ENCODE measurements at regions not wholly inside any gene's neighbourhood (a gene's known extent, or its start where the extent isn't known, plus 50 kb on each side); places are given as distances from the start of the nearest gene placed in this dataset.

- no peak overlapping the region for H4K91ac ChIP-seq (ENCODE audit: low read depth, low read length, poor library complexity)
- H3K36me3 ChIP-seq (replicated peaks in 1 of 2; ENCODE audit: control insufficient read depth in 2 of 2, insufficient read depth in 2 of 2, low read length in 2 of 2): no peaks in the 10 kb centered on the region
- no peaks in the 10 kb centered on the region for H3K79me1 ChIP-seq (ENCODE audit: low read depth, low read length)
- H3K18ac ChIP-seq (ENCODE audit: low read length): peak overlapping the region; percentile 55
- no peaks in the 10 kb centered on the region for H3K27me3 ChIP-seq (ENCODE audit: control insufficient read depth in 3 of 3, insufficient read depth in 3 of 3, low read depth in 1 of 3, low read length in 3 of 3)
- H3K4me1 ChIP-seq (ENCODE audit: control insufficient read depth in 2 of 2, insufficient read depth in 1 of 2, low read depth in 1 of 2, low read length in 2 of 2): peaks cover 21 to 28% of the 10 kb centered on the region in 2 donors
- no peaks in the 10 kb centered on the region for H3K9me3 ChIP-seq (replicated peaks in 1 of 2; ENCODE audit: control insufficient read depth in 2 of 2, insufficient read depth in 1 of 2, low read depth in 1 of 2, low read length in 2 of 2)
- H2BK5ac ChIP-seq (ENCODE audit: low read length): peak overlapping the region; percentile 62
- no peak overlapping the region for H3K14ac ChIP-seq (ENCODE audit: low read length)
- no peak overlapping the region for H2BK12ac ChIP-seq (ENCODE audit: low read length)
- no CpG with 5 or more reads among the region's 5 CpGs for WGBS, 2 donors (ENCODE audit: extremely low coverage in 2 of 2, insufficient read length in 2 of 2, insufficient replicate concordance in 1 of 2)
- H2AFZ ChIP-seq (ENCODE audit: low read length): no peak overlapping the region
- no peak overlapping the region for H2BK120ac ChIP-seq (ENCODE audit: low read depth, low read length)
- H3K4ac ChIP-seq (ENCODE audit: low read length): no peak overlapping the region
- H4K8ac ChIP-seq (ENCODE audit: low read depth, low read length): no peak overlapping the region
- no peak overlapping the region for H2BK15ac ChIP-seq (ENCODE audit: low read length)
- DNase-seq (ENCODE audit: low spot score): no peak
- no peak overlapping the region for H3K4me2 ChIP-seq (ENCODE audit: insufficient read depth, low read length, poor library complexity, severe bottlenecking)
- H3K23ac ChIP-seq (ENCODE audit: low read depth, low read length, poor library complexity): no peak overlapping the region
- no peak overlapping the region for H3K27ac ChIP-seq (replicated peaks; ENCODE audit: low read length)
- no peak overlapping the region for H2AK5ac ChIP-seq (ENCODE audit: low read depth, low read length)
- H3K4me3 ChIP-seq (ENCODE audit: low read length in 2 of 2): no peak overlapping the region
- no peak overlapping the region for H3K9ac ChIP-seq (ENCODE audit: low read depth, low read length, poor library complexity)
Observed at GRCh38 chr5:61638476-61638875, 306.4 kb downstream of the ZSWIM6 start.

GRCh38 chr5:61640179-61641021 is 308.3 kb downstream of the ZSWIM6 start:
- H3K4me2 ChIP-seq (ENCODE audit: insufficient read depth, low read length, poor library complexity, severe bottlenecking): no peak overlapping the region
- no peak overlapping the region for H3K27ac ChIP-seq (replicated peaks; ENCODE audit: low read length)
- H3K18ac ChIP-seq (ENCODE audit: low read length): no peak overlapping the region
- H2BK15ac ChIP-seq (ENCODE audit: low read length): no peak overlapping the region
- H3K27me3 ChIP-seq (ENCODE audit: control insufficient read depth in 3 of 3, insufficient read depth in 3 of 3, low read depth in 1 of 3, low read length in 3 of 3): no peaks in the 10 kb centered on the region
- H3K4me3 ChIP-seq (ENCODE audit: low read length in 2 of 2): no peak overlapping the region
- no peak overlapping the region for H3K9ac ChIP-seq (ENCODE audit: low read depth, low read length, poor library complexity)
- no peak overlapping the region for H2BK120ac ChIP-seq (ENCODE audit: low read depth, low read length)
- H2BK5ac ChIP-seq (ENCODE audit: low read length): no peak overlapping the region
- H3K14ac ChIP-seq (ENCODE audit: low read length): no peak overlapping the region
- peaks cover 20 to 28% of the 10 kb centered on the region in 2 donors for H3K4me1 ChIP-seq (ENCODE audit: control insufficient read depth in 2 of 2, insufficient read depth in 1 of 2, low read depth in 1 of 2, low read length in 2 of 2)
- no CpG with 5 or more reads among the region's 7 CpGs for WGBS, 2 donors (ENCODE audit: extremely low coverage in 2 of 2, insufficient read length in 2 of 2, insufficient replicate concordance in 1 of 2)
- no peak overlapping the region for H3K4ac ChIP-seq (ENCODE audit: low read length)
- no peak overlapping the region for H2AFZ ChIP-seq (ENCODE audit: low read length)
- no peak overlapping the region for H4K8ac ChIP-seq (ENCODE audit: low read depth, low read length)
- no peak for DNase-seq (ENCODE audit: low spot score)
- H3K9me3 ChIP-seq (replicated peaks in 1 of 2; ENCODE audit: control insufficient read depth in 2 of 2, insufficient read depth in 1 of 2, low read depth in 1 of 2, low read length in 2 of 2): no peaks in the 10 kb centered on the region
- H2AK5ac ChIP-seq (ENCODE audit: low read depth, low read length): no peak overlapping the region
- no peaks in the 10 kb centered on the region for H3K36me3 ChIP-seq (replicated peaks in 1 of 2; ENCODE audit: control insufficient read depth in 2 of 2, insufficient read depth in 2 of 2, low read length in 2 of 2)
- H2BK12ac ChIP-seq (ENCODE audit: low read length): no peak overlapping the region
- no peaks in the 10 kb centered on the region for H3K79me1 ChIP-seq (ENCODE audit: low read depth, low read length)
- H3K23ac ChIP-seq (ENCODE audit: low read depth, low read length, poor library complexity): no peak overlapping the region
- H4K91ac ChIP-seq (ENCODE audit: low read depth, low read length, poor library complexity): no peak overlapping the region

GRCh38 chr5:61641748-61642565 is 309.9 kb downstream of the ZSWIM6 start:
- Histone ChIP-seq H2BK12ac (ENCODE audit: low read length) (no peak overlapping the region), H3K4me2 (ENCODE audit: insufficient read depth, low read length, poor library complexity, severe bottlenecking) (no peak overlapping the region), H3K4me1 (ENCODE audit: control insufficient read depth in 2 of 2, insufficient read depth in 1 of 2, low read depth in 1 of 2, low read length in 2 of 2) (peaks cover 16 to 24% of the 10 kb centered on the region in 2 donors), H2BK5ac (ENCODE audit: low read length) (no peak overlapping the region), H2BK15ac (ENCODE audit: low read length) (no peak overlapping the region), H3K27ac (replicated peaks; ENCODE audit: low read length) (no peak overlapping the region), H3K9me3 (replicated peaks in 1 of 2; ENCODE audit: control insufficient read depth in 2 of 2, insufficient read depth in 1 of 2, low read depth in 1 of 2, low read length in 2 of 2) (no peaks in the 10 kb centered on the region), H3K27me3 (ENCODE audit: control insufficient read depth in 3 of 3, insufficient read depth in 3 of 3, low read depth in 1 of 3, low read length in 3 of 3) (no peaks in the 10 kb centered on the region), H3K36me3 (replicated peaks in 1 of 2; ENCODE audit: control insufficient read depth in 2 of 2, insufficient read depth in 2 of 2, low read length in 2 of 2) (no peaks in the 10 kb centered on the region), H3K4ac (ENCODE audit: low read length) (no peak overlapping the region), H2BK120ac (ENCODE audit: low read depth, low read length) (no peak overlapping the region), H3K4me3 (ENCODE audit: low read length in 2 of 2) (no peak overlapping the region), H3K18ac (ENCODE audit: low read length) (peak overlapping the region; percentile 23), H4K8ac (ENCODE audit: low read depth, low read length) (no peak overlapping the region), H2AK5ac (ENCODE audit: low read depth, low read length) (no peak overlapping the region), H3K14ac (ENCODE audit: low read length) (no peak overlapping the region), H2AFZ (ENCODE audit: low read length) (peak overlapping the region; percentile 23), H4K91ac (ENCODE audit: low read depth, low read length, poor library complexity) (no peak overlapping the region), H3K23ac (ENCODE audit: low read depth, low read length, poor library complexity) (no peak overlapping the region), H3K9ac (ENCODE audit: low read depth, low read length, poor library complexity) (no peak overlapping the region), H3K79me1 (ENCODE audit: low read depth, low read length) (no peaks in the 10 kb centered on the region)
- no CpG with 5 or more reads among the region's 7 CpGs for WGBS, 2 donors (ENCODE audit: extremely low coverage in 2 of 2, insufficient read length in 2 of 2, insufficient replicate concordance in 1 of 2)
- no peak for DNase-seq (ENCODE audit: low spot score)

- Histone ChIP-seq H2BK12ac (ENCODE audit: low read length) (no peak overlapping the region), H3K4me1 (ENCODE audit: control insufficient read depth in 2 of 2, insufficient read depth in 1 of 2, low read depth in 1 of 2, low read length in 2 of 2) (no peaks in the 10 kb centered on the region), H3K14ac (ENCODE audit: low read length) (no peak overlapping the region), H3K27ac (replicated peaks; ENCODE audit: low read length) (no peak overlapping the region), H2BK120ac (ENCODE audit: low read depth, low read length) (no peak overlapping the region), H3K4me3 (ENCODE audit: low read length in 2 of 2) (peak overlapping the region in 1 of 2 donors; percentile 34), H2BK15ac (ENCODE audit: low read length) (no peak overlapping the region), H3K18ac (ENCODE audit: low read length) (peak overlapping the region; percentile 74), H3K27me3 (ENCODE audit: control insufficient read depth in 3 of 3, insufficient read depth in 3 of 3, low read depth in 1 of 3, low read length in 3 of 3) (no peaks in the 10 kb centered on the region), H2BK5ac (ENCODE audit: low read length) (no peak overlapping the region), H4K91ac (ENCODE audit: low read depth, low read length, poor library complexity) (no peak overlapping the region), H4K8ac (ENCODE audit: low read depth, low read length) (no peak overlapping the region), H2AFZ (ENCODE audit: low read length) (no peak overlapping the region), H3K9me3 (replicated peaks in 1 of 2; ENCODE audit: control insufficient read depth in 2 of 2, insufficient read depth in 1 of 2, low read depth in 1 of 2, low read length in 2 of 2) (no peaks in the 10 kb centered on the region), H2AK5ac (ENCODE audit: low read depth, low read length) (no peak overlapping the region), H3K23ac (ENCODE audit: low read depth, low read length, poor library complexity) (no peak overlapping the region), H3K79me1 (ENCODE audit: low read depth, low read length) (no peaks in the 10 kb centered on the region), H3K9ac (ENCODE audit: low read depth, low read length, poor library complexity) (no peak overlapping the region), H3K36me3 (replicated peaks in 1 of 2; ENCODE audit: control insufficient read depth in 2 of 2, insufficient read depth in 2 of 2, low read length in 2 of 2) (no peaks in the 10 kb centered on the region), H3K4ac (ENCODE audit: low read length) (no peak overlapping the region), H3K4me2 (ENCODE audit: insufficient read depth, low read length, poor library complexity, severe bottlenecking) (no peak overlapping the region)
- no peak for DNase-seq (ENCODE audit: low spot score)
- WGBS, 2 donors (ENCODE audit: extremely low coverage in 2 of 2, insufficient read length in 2 of 2, insufficient replicate concordance in 1 of 2): no CpG with 5 or more reads among the region's 6 CpGs
Observed at GRCh38 chr5:61647672-61648071, 315.6 kb downstream of the ZSWIM6 start.
